ENCODE measurements at regions not wholly inside any gene's neighbourhood (a gene's known extent, or its start where the extent isn't known, plus 50 kb on each side); places are given as distances from the start of the nearest gene placed in this dataset.

DNA sequence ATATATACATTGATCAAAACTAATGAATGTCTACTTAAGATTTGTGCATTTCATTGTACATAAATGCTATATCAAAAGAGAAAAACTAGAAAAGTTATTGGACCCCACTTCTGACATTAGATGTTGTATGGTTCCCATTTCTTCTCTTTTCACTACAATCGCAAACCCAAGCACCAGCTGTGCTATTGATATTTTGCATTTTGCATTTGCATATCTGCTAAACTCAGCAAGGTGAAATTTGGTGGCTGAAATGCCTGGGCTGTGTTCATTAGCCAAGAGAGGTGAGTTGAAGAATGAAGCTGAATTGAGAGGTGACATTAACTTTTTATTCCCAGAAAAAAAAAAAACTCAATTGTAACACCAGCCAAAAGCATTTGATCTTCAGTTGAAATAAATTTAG, 232.1 kb upstream of the TENT5A start:
- H3K36me3 ChIP-seq, result no peaks in the 10 kb centered on the region
- H3K9me3 ChIP-seq, result peaks cover 0 to 3% of the 10 kb centered on the region in 2 donors
- intact Hi-C loops (cut with DNase I; ENCODE audit: low total_unique reads), result loop anchor here (10.0 kb wide), 1 partner anchor 1600 kb away; no protein-coding TSS in a partner anchor
- DNase-seq (ENCODE audit: low spot score in 2 of 2), result no peak
- no peak overlapping the region for H3K27ac ChIP-seq
- no peaks in the 10 kb centered on the region for H3K4me1 ChIP-seq
- no peak for TF ChIP-seq POLR2AphosphoS5 (IDR thresholded peaks at IDR 0.05)
- no peak for TF ChIP-seq POLR2A (IDR thresholded peaks at IDR 0.05)
- TF ChIP-seq, protein P1, sequence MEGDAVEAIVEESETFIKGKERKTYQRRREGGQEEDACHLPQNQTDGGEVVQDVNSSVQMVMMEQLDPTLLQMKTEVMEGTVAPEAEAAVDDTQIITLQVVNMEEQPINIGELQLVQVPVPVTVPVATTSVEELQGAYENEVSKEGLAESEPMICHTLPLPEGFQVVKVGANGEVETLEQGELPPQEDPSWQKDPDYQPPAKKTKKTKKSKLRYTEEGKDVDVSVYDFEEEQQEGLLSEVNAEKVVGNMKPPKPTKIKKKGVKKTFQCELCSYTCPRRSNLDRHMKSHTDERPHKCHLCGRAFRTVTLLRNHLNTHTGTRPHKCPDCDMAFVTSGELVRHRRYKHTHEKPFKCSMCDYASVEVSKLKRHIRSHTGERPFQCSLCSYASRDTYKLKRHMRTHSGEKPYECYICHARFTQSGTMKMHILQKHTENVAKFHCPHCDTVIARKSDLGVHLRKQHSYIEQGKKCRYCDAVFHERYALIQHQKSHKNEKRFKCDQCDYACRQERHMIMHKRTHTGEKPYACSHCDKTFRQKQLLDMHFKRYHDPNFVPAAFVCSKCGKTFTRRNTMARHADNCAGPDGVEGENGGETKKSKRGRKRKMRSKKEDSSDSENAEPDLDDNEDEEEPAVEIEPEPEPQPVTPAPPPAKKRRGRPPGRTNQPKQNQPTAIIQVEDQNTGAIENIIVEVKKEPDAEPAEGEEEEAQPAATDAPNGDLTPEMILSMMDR (IDR thresholded peaks at IDR 0.05), result no peak
- no peaks in the 10 kb centered on the region for H3K27me3 ChIP-seq
- H3K4me3 ChIP-seq, result no peak overlapping the region

DNA sequence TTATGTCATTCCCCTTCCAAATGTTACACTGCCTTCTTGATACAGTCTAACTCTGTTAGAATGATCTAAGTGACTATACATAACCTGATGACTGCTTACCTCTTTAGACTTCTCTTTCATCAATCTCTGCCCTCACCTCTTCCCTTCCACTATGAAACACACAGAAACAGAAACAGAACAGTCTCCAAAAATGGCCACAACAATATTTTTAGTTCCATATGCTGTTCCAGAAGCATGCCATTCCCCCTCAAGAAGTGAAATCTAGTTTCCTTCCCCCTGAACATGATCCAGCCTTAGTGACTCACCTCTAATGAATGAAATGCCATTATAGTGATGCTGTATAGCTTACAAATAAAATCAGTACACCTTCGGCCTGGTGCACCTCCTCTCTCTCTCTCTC, 229.3 kb upstream of the TENT5A start:
- no peak for DNase-seq (ENCODE audit: low spot score in 2 of 2)
- H3K27ac ChIP-seq, result no peak overlapping the region
- H3K36me3 ChIP-seq, result no peaks in the 10 kb centered on the region
- intact Hi-C loops (cut with DNase I; ENCODE audit: low total_unique reads), result loop anchor here (10.0 kb wide), 1 partner anchor 1597 kb away; no protein-coding TSS in a partner anchor
- TF ChIP-seq, protein P1 (IDR thresholded peaks at IDR 0.05), result no peak
- TF ChIP-seq POLR2A (IDR thresholded peaks at IDR 0.05) (no peak), POLR2AphosphoS5 (IDR thresholded peaks at IDR 0.05) (no peak)
- no peaks in the 10 kb centered on the region for H3K27me3 ChIP-seq
- H3K4me1 ChIP-seq, result no peaks in the 10 kb centered on the region
- peaks cover 0 to 11% of the 10 kb centered on the region in 2 donors for H3K9me3 ChIP-seq
- no peak overlapping the region for H3K4me3 ChIP-seq

DNA sequence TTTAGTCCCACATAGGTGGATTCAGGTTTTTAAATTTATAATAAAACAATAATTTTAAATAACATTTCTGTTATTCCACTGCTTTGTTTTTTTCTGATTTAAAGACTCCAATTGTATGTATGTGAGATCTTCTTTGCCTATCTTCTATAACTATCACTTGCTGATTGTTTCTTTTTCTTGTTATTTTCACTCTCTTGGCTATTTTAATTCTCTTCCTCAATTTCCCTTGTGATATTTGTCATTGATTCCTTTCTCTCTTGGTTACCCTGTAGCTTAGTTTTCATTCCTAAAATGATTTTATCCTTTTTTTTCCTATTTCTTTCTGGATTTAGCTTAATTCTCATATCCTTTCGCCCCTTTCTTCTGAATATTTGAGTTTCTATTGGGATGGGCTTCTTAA, 227.3 kb upstream of the TENT5A start:
- Histone ChIP-seq H3K4me3 (no peak overlapping the region), H3K36me3 (no peaks in the 10 kb centered on the region), H3K27me3 (no peaks in the 10 kb centered on the region), H3K9me3 (peaks cover 0 to 16% of the 10 kb centered on the region in 2 donors), H3K27ac (no peak overlapping the region), H3K4me1 (no peaks in the 10 kb centered on the region)
- TF ChIP-seq POLR2A (IDR thresholded peaks at IDR 0.05) (no peak), POLR2AphosphoS5 (IDR thresholded peaks at IDR 0.05) (no peak)
- TF ChIP-seq, protein P1 (IDR thresholded peaks at IDR 0.05), result no peak
- no peak for DNase-seq (ENCODE audit: low spot score in 2 of 2)
- intact Hi-C loops (cut with DNase I; ENCODE audit: low total_unique reads), result loop anchor here (10.0 kb wide), 1 partner anchor 1595 kb away; no protein-coding TSS in a partner anchor

DNA sequence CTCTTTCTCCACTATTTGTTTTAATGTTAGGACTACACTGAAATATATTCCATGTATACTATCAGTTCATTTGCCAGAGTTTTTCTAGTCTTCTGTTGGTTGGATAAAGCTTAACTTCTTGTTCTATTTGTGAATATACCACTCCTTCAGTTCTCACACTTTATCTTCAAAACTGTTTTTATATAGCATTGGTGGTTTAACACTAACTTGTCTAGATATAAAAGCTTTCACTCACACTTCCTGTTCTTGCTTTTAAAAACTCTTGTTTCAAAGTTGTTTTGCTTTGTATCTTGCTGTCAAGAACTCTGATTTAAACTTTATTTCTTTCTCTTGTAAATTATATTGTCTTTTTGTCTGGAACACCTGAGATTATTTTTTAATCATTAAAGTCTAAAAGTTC, 226.8 kb upstream of the TENT5A start:
- TF ChIP-seq POLR2AphosphoS5 (IDR thresholded peaks at IDR 0.05) (no peak), POLR2A (IDR thresholded peaks at IDR 0.05) (no peak)
- TF ChIP-seq, protein P1 (IDR thresholded peaks at IDR 0.05), result no peak
- intact Hi-C loops (cut with DNase I; ENCODE audit: low total_unique reads), result no loop called here
- peaks cover 0 to 18% of the 10 kb centered on the region in 2 donors for H3K9me3 ChIP-seq
- no peaks in the 10 kb centered on the region for H3K36me3 ChIP-seq
- no peak overlapping the region for H3K27ac ChIP-seq
- no peak overlapping the region for H3K4me3 ChIP-seq
- no peaks in the 10 kb centered on the region for H3K27me3 ChIP-seq
- H3K4me1 ChIP-seq, result no peaks in the 10 kb centered on the region
- DNase-seq (ENCODE audit: low spot score in 2 of 2), result no peak

DNA sequence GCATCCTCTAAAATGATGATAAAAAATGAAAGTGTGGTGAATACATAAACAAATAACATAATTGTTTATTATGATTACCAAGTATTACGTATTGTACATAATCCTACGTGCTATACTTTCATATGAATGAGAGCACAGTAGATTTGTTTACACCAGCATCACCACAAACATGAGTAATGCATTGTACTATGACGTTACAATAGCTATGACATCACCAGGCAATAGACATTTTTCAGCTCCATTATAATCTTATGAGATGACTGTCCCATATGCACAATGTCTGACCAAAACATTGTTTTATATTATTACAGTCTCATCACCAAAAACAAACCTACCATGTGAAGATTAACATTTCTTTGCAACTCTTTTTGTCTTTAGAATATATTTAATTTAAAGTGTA, 225.7 kb upstream of the TENT5A start:
- H3K36me3 ChIP-seq, result no peaks in the 10 kb centered on the region
- intact Hi-C loops (cut with DNase I; ENCODE audit: low total_unique reads), result no loop called here
- no peaks in the 10 kb centered on the region for H3K4me1 ChIP-seq
- TF ChIP-seq, protein P1 (IDR thresholded peaks at IDR 0.05), result no peak
- no peak for TF ChIP-seq POLR2AphosphoS5 (IDR thresholded peaks at IDR 0.05)
- no peak for TF ChIP-seq POLR2A (IDR thresholded peaks at IDR 0.05)
- no peak overlapping the region for H3K4me3 ChIP-seq
- peaks cover 0 to 18% of the 10 kb centered on the region in 2 donors for H3K9me3 ChIP-seq
- no peak overlapping the region for H3K27ac ChIP-seq
- no peak for DNase-seq (ENCODE audit: low spot score in 2 of 2)
- H3K27me3 ChIP-seq, result no peaks in the 10 kb centered on the region
